ENCODE measurements at regions not wholly inside any gene's neighbourhood (a gene's known extent, or its start where the extent isn't known, plus 50 kb on each side); places are given as distances from the start of the nearest gene placed in this dataset.
A peak's percentile ranks its signal among the peaks of the same experiment; 100 is the strongest.
"Not testable (repeated sequence)": the region's sequence is repeated elsewhere in the genome, so short reads cannot be mapped to it uniquely, and the experiment has no call there.

DNA sequence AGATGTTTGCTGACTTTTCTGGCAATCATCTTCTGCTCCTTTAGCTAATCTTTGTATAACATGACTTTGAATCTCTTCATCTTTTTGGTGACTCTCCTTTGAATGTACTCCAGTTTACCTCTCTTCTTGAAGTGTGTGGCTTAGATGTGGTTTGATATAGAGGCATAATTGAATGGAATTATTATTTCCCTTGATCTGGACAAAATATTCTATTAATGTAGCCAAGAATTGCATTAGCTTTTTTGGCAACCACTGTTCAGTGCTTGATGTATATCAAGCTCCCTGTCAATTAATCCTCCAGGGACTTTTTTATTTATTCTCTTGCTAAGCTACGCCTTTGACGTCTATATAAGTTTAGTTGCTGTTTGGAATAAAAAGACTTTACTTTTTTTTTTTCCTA is 490.8 kb downstream of the PCDH20 start:
- DNase-seq, result no peak

- DNase-seq, result no peak
Observed at GRCh38 chr13:60922576-60923231, 492.9 kb downstream of the PCDH20 start.

- DNase-seq, result no peak
Observed at GRCh38 chr13:60893801-60894200, 496.8 kb downstream of the TDRD3 start.

DNA sequence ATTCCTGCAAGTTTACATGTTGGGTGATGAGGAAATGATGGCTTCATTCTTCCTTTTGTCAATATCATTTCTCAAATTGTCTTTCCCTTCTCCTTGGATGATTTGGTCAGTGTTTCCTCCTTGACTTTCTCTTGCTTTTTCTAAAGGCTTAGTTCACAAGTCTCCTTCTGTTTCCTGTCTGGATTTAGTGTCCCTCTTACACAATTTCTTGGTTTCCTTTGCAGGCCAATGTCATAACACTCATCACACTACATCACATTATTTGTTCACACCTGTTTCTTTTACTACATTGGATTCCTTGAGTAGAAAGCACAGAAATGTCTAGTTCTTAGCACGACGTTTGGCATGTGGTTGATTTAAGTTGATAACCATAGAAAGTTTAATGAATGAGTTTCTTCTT is 490.7 kb downstream of the TDRD3 start:
- DNase-seq, result no peak

DNA sequence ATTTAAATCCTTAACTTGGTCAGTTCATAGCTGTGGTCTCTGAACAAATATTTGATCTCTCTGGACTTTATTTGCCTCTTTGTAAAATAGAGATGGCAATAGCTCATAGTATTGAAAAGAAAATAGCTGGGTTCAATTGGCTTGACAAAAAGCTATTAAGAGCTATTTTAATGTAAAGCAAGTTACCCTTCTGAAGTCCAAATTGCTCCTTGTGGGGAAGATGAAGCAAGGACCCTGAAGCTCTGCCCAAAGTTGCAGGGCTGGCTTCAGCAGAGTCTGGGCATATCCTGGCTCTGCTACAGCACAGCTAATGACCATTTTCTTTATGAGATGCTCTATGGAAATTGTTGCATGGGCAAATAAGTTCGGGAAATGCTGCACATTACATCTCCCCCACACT is 484.5 kb downstream of the TDRD3 start:
- DNase-seq, result no peak

- DNase-seq, result no peak
Observed at GRCh38 chr13:60873116-60873515, 476.1 kb downstream of the TDRD3 start.

DNA sequence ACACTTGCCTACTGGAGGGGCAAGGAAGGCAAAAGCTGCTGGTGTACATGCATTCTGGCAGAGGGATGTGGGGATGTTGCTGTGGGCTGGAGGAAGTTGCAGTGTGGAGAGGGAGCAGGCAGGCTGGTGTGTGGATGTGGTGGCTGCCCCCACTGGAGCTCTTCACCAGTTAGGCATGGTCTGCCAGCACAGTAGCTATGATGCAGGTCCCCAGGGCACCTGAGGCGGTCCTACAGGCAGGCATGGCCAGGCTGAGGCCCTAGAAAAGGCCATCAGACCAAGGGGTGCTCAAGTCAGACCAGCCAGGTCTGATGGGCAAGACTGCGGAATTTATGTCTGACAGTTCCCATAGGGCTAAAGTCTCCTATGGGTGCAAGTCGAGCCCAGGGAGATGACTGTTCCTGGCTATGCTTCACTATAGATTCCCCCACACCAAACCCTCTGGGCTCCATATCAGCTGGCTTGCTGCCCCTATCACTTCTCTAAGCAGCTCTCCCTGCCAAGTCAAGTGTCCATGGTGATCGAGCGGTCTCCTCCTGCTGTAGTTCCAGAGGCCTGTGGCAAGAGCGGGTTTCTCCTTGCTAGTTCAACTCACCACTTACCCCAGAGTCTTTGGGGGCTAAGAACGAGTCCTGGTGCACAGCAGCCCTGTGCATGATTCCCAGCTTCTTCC is 473.1 kb downstream of the TDRD3 start:
- DNase-seq, result no peak

DNA sequence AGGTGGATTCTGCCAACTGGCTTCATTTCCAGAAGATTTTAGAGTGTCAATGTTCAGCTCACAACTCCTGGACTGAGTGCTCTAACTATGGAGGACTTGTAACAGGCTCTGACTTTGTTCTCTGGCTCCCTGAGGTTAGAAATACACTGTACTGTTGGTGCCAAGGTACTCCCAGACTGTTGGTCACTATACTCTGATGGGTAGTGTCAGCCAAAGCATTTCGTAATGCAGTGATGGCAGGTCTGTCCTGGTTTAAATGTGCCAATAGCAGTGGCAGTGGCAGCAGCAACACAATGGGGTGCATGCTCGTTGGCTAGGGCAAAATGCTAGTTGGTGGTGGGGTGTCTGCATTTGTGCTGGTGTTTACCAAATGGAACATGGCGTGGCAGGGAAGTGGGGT is 472.2 kb downstream of the TDRD3 start:
- no peak for DNase-seq

- no peak for DNase-seq
Observed at GRCh38 chr13:60862036-60862435, 465.0 kb downstream of the TDRD3 start.

- DNase-seq, result no peak
Observed at GRCh38 chr13:60857698-60858097, 460.7 kb downstream of the TDRD3 start.

- DNase-seq, result no peak
Observed at GRCh38 chr13:60852886-60853285, 455.9 kb downstream of the TDRD3 start.

DNA sequence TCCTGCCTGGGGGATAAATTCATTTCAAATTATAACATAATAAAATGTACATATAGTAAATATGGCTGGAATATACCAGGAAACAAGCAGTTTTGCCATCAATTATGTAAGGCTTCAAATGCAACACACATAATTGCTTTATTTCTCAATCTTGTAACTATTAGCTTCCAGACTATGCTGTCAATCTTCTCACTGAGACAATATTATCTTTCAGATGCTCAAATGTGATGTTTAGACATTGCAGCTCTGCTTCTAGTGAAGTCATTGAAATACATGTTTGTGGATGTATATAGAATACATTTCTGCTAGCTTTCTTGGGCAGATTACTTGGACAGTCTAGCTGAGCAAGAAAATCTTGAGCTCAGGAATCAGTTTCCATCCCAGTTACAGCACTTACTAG is 454.4 kb downstream of the TDRD3 start:
- DNase-seq, result no peak

GRCh38 chr13:60850526-60850925 is 453.5 kb downstream of the TDRD3 start:
- no peak for DNase-seq

DNA sequence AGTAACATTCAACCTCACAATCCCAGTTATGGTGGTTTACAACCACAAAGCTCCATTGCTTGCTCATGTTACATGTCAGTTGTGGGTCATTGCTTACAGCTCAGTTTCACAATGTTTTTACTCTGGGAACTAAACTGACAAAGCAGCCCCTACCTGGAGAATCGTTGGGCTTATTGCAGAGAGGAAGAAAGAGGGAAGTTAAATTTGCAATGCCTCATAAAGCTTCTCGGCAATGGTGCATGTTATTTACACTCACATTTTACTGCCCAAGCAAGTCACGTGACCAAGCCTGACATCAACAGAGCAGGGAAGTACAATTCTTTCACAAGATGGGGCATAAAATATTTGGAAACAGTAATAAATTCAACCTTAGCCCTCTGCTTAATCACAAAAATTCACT is 441.6 kb downstream of the TDRD3 start:
- DNase-seq, result peak; percentile 92

- peak; percentile 0 for DNase-seq
Observed at GRCh38 chr13:60837806-60838205, 440.8 kb downstream of the TDRD3 start.

DNA sequence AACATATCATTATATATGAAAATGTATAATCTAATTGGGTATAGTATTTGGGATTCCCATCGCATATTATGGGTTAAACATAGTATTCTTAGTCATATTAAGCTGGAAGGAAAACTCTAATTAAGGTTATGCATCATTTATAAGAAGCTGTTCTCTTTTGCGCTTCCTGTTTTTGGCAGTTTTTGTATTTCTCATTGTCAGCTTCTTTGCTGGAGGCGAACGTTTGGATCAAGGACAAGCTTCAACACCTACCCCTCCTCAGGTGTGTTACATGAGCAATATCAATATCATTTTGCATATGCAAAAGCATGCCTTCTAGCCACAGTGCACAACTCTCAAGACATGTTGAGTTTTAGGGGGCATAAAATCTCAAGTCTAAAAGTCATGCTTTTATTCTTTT is 439.8 kb downstream of the TDRD3 start:
- no peak for DNase-seq

DNA sequence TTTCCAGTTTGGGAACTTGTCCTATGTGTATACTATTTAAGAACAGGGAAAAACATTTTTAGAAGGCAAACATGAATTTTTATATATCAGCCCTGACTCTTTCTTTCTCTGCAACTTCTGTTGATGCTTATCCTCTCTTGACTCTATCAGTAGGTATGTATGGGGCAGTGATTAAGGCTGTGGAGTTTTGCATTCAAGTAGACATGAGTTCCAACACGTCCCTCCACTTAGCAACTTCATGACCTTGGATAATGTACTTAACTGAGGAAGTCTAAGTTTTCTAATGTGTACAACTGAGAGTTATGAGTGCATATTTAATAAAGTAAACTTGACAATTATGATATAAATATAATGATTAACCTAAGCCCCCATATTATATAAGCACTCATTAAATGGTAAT is 414.6 kb downstream of the TDRD3 start:
- DNase-seq, result no peak

DNA sequence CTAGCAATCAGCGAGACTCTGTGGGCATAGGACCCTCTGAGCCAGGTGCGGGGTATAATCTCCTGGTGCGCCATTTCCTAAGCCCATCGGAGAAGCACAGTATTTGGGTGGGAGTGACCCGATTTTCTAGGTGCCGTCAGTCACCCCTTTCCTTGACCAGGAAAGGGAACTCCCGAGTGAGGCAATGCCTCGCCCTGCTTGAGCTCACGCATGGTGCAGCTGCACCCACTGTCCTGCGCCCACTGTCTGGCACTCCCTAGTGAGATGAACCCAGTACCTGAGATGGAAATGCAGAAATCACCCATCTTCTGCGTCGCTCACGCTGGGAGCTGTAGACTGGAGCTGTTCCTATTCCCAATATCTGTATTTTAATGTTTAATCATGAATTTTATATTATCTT is 408.6 kb downstream of the TDRD3 start:
- not testable (repeated sequence) for DNase-seq

GRCh38 chr13:60798503-60798902 is 401.5 kb downstream of the TDRD3 start:
- no peak for DNase-seq

DNA sequence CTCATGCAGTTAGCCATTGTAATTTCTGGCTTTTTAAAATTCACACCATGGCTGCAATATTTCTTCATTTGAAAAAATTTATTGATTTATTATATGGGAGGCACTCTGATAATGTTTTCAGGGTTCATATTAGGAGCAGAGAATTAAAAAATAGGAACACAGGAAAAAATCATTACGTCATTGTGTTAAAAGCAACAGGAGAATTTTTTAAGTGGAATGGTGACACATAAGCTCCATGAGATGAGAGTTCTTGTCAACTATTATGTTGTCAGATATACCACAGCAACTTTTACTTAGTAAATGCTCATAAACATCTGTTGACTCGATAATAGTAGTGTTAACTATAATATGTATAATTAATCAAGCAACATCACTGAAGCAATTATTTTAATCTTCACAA is 400.1 kb downstream of the TDRD3 start:
- no peak for DNase-seq

- no peak for DNase-seq
Observed at GRCh38 chr13:60794751-60795150, 397.7 kb downstream of the TDRD3 start.

GRCh38 chr13:60790620-60791019 is 393.6 kb downstream of the TDRD3 start:
- no peak for DNase-seq

DNA sequence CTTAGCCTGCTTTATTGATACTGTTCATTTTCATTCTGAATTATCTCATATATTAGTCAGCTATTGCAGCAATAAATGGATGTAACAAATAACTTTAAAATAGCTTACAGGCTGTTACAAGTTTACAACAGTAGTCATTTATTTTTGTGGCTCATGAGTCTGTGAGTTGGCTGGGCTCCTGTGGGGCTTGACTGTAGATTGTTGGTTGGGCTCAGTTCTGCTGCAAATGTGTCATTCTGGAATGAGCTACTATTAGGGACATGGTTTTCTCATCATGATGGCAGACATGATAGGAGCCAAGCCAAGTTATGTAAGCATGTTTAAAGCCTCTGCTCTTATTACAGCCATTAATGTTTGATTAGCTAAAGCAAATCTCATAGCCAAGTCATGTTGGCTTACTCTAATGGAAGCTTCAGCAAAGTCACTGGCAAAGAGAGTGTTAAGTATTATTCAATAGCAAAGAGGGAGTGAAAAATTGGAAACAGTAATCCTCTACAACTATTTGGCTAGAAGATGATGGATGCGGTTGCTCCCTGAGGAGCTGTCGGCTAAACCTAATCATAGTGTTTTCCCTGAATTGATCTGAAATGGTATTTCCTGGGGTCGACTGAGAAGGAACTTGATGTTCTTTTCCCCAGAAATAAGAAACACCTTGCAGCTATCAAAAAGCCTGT is 391.3 kb downstream of the TDRD3 start:
- DNase-seq, result no peak

DNA sequence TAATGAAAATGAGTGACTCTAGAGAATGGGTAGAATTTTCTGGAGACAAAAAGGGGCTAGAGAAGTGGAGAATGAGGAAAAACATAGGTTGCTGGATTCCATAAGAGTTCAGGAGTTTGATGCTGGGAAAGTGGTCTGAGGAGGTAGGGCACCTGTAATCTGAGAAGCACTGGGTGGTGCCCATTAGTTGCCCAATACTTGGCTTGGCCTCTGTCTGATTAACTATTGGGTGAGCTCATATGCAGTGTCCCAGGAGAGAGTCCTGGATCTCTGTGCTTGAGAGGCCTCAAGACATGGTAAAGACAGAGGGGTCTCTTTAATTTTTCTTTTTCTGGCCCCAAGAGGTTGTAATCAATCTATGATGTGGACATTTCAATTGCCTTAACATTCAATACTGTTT is 390.1 kb downstream of the TDRD3 start:
- no peak for DNase-seq
